Stimulated activated CD4-positive, alpha-beta T cell treated with anti-CD3 and anti-CD28 coated beads, Interleukin-2, amount 100 ng/mL, for 24 hours (primary cell): ENCODE measurements at regions not wholly inside any gene's neighbourhood (a gene's known extent, or its start where the extent isn't known, plus 50 kb on each side); places are given as distances from the start of the nearest gene placed in this dataset.
"Not testable (repeated sequence)": the region's sequence is repeated elsewhere in the genome, so short reads cannot be mapped to it uniquely, and the experiment has no call there.

Source experiments
- DNase-seq, 2 donors: peaks; one replicate each; pipeline ENCODE4 v3.0.0-alpha.2; 2020

- DNase-seq: no peak
These were observed 156.4 kb upstream of the SYNCRIP start for GRCh38 chr6:85798931-85799652.

- no peak for DNase-seq
These were observed 155.3 kb upstream of the SYNCRIP start for GRCh38 chr6:85797993-85798392.

GRCh38 chr6:85795945-85796344 lies 153.3 kb upstream of the SYNCRIP start:
- no peak for DNase-seq

- no peak for DNase-seq
These were observed 149.6 kb upstream of the SYNCRIP start for GRCh38 chr6:85792254-85792653.

- DNase-seq: no peak
These were observed 133.2 kb upstream of the SYNCRIP start for GRCh38 chr6:85775883-85776282.

- no peak for DNase-seq
These were observed 130.0 kb upstream of the SYNCRIP start for GRCh38 chr6:85772641-85773040.

- no peak for DNase-seq
These were observed 129.3 kb upstream of the SYNCRIP start for GRCh38 chr6:85771925-85772430.

GRCh38 chr6:85771455-85771854 lies 128.8 kb upstream of the SYNCRIP start:
- no peak for DNase-seq

GRCh38 chr6:85764844-85765243 lies 122.2 kb upstream of the SYNCRIP start:
- DNase-seq: no peak

- DNase-seq: no peak
These were observed 114.3 kb upstream of the SYNCRIP start for GRCh38 chr6:85756982-85757381.

GRCh38 chr6:85754894-85755293 lies 112.2 kb upstream of the SYNCRIP start:
- no peak for DNase-seq

- DNase-seq: no peak
These were observed 109.9 kb upstream of the SYNCRIP start for GRCh38 chr6:85752602-85753001.

GRCh38 chr6:85751374-85752055 lies 108.8 kb upstream of the SYNCRIP start:
- DNase-seq: no peak

- not testable (repeated sequence) for DNase-seq
These were observed 107.5 kb upstream of the SYNCRIP start for GRCh38 chr6:85750146-85750545.

GRCh38 chr6:85749236-85749635 lies 106.5 kb upstream of the SYNCRIP start:
- DNase-seq: no peak

- no peak for DNase-seq
These were observed 105.0 kb upstream of the SYNCRIP start for GRCh38 chr6:85747666-85748065.

- DNase-seq: no peak
These were observed 104.4 kb upstream of the SYNCRIP start for GRCh38 chr6:85747093-85747492.

GRCh38 chr6:85744433-85744970 lies 101.8 kb upstream of the SYNCRIP start:
- DNase-seq: no peak

- no peak for DNase-seq
These were observed 83.5 kb upstream of the SYNCRIP start for GRCh38 chr6:85726206-85726605.

- no peak for DNase-seq
These were observed 73.1 kb upstream of the SYNCRIP start for GRCh38 chr6:85715797-85716196.

- DNase-seq: no peak
These were observed 72.3 kb upstream of the SYNCRIP start for GRCh38 chr6:85714893-85715530.

GRCh38 chr6:85712346-85712745 lies 69.7 kb upstream of the SYNCRIP start:
- no peak for DNase-seq

- DNase-seq: not testable (repeated sequence)
These were observed 64.9 kb upstream of the SYNCRIP start for GRCh38 chr6:85707515-85708145.
